ENCODE measurements at regions not wholly inside any gene's neighbourhood (a gene's known extent, or its start where the extent isn't known, plus 50 kb on each side); places are given as distances from the start of the nearest gene placed in this dataset.
"Not testable (repeated sequence)": the region's sequence is repeated elsewhere in the genome, so short reads cannot be mapped to it uniquely, and the experiment has no call there.

- TF ChIP-seq CTCF, POLR2A, EP300 (IDR thresholded peaks at IDR 0.05): not testable (repeated sequence)
Observed at GRCh38 chr6:155866676-155867390, 411.2 kb upstream of the NOX3 start.

Measured in sigmoid colon (tissue), 4 donors.